Psoas muscle (tissue), 7 donors: ENCODE measurements at regions not wholly inside any gene's neighbourhood (a gene's known extent, or its start where the extent isn't known, plus 50 kb on each side); places are given as distances from the start of the nearest gene placed in this dataset.

Experiments
- ATAC-seq, 4 donors: fragments of 200-7000 bp; cut with Tn5 transposase; one replicate each; pipeline ENCODE4 v1.9.1; 2020; ENCODE audit warnings: moderate library complexity in 3 of 4, mild to moderate bottlenecking in 2 of 4
- DNase-seq, 2 donors: peaks; one replicate each; pipeline ENCODE4 v3.0.0-alpha.2; 2020
- H3K27ac ChIP-seq: fragments of 200-600 bp; one replicate; pipeline ENCODE4 v1.8.0; 2022
- H3K27me3 ChIP-seq, 3 donors: fragments of 200-600 bp in 1 of 3; one replicate each; pipeline versions ENCODE4 v1.6.1 to v1.8.0; 2013 to 2022; ENCODE audit warnings: low read length in 2 of 3, mild to moderate bottlenecking in 2 of 3, moderate library complexity in 1 of 3; ENCODE audit not compliant: insufficient read depth in 3 of 3
- H3K36me3 ChIP-seq, 2 donors: fragments of 200-600 bp in 1 of 2; one replicate each; pipeline versions ENCODE4 v1.6.1 to v1.8.0; 2013 to 2022; ENCODE audit warnings: low read depth in 1 of 2, mild to moderate bottlenecking in 1 of 2, moderate library complexity in 1 of 2; ENCODE audit not compliant: insufficient read depth in 1 of 2
- H3K4me1 ChIP-seq: fragments of 200-600 bp; one replicate; pipeline ENCODE4 v1.8.0; 2022
- H3K4me3 ChIP-seq: fragments of 200-600 bp; one replicate; pipeline ENCODE4 v1.8.0; 2022; ENCODE audit warnings: mild to moderate bottlenecking
- H3K9me3 ChIP-seq: fragments of 200-600 bp; one replicate; pipeline ENCODE4 v1.8.0; 2022
- WGBS, 3 donors: extraction: QIAGEN DNeasy Blood & Tissue Kit; methylation state at CpG; one replicate each; pipeline versions ENCODE4 v1.1.6 to v1.1.7; 2013; 5-methylcytosine and 5-hydroxymethylcytosine counted together
- intact Hi-C, 2 donors: fragments of 100-400 bp; cut with DNase I; formaldehyde crosslinking; loops; one replicate each; pipeline versions ENCODE4 v1.11.0 to v1.14.2; 2022
- TF ChIP-seq, protein P1 (sequence below): fragments of 200-600 bp; IDR thresholded peaks from one replicate; pipeline ENCODE4 v1.8.0; 2022; ENCODE audit warnings: antibody characterized with exemption
- donor health status: healthy with polysubstance abuse.
- donor health status: DM: no; HTN: no; CAD: no; lungs with moderate emphysema.
- donor health status: Bipolar disorder and iron deficiency.
- donor health status: healthy.
- donor health status: DM: yes; HTN: yes; CAD: no.
- donor health status: DM: no; HTN: no; CAD: no.
- donor health status: DM: yes; HTN: yes; CAD: no.

DNA sequence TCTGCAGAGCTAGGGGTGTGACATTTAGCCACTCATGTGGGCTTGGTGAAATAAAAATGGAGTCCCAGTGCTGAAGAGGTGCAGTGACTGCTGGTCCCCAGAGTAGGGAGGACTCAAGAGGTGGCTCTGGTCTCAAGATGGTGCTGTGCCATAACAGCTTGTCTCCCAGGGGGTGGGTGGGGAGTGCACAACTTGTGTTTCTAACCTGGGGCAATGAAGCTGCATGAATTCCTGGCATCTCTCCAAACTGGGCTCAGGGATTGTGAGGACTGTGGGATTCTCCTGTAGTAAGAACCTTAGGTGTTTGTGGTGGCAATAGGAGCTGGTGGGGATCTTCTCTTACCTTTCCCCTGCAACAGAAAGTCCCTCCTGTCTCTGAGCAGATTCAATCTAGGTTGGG is 278.9 kb upstream of the SFRP2 start:
- no peak for ATAC-seq
- no peaks in the 10 kb centered on the region for H3K27me3 ChIP-seq
- no peaks in the 10 kb centered on the region for H3K36me3 ChIP-seq

DNA sequence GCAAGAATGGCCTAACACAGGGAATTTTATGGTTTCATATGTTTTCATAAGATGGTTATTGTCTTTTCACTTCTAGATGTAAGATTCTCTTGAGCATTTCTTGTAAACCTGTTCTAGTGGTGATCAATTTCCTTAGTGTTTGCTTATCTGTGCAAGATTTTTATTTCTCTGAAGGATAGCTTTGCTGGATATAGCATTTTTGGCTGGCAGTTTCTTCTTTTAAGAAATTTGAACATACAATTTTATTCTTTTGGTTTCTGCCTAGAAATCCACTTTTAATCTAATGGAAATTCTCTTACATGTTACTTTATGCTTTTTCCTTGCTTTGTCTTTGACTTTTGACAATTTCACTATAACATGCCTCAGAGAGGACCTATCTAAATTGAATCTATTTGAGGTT is 276.5 kb upstream of the SFRP2 start:
- no peak for DNase-seq
- no peaks in the 10 kb centered on the region for H3K27me3 ChIP-seq
- H3K36me3 ChIP-seq: no peaks in the 10 kb centered on the region
- no peak overlapping the region for H3K27ac ChIP-seq
- intact Hi-C loops: no loop called here
- no peaks in the 10 kb centered on the region for H3K9me3 ChIP-seq
- TF ChIP-seq, protein P1, sequence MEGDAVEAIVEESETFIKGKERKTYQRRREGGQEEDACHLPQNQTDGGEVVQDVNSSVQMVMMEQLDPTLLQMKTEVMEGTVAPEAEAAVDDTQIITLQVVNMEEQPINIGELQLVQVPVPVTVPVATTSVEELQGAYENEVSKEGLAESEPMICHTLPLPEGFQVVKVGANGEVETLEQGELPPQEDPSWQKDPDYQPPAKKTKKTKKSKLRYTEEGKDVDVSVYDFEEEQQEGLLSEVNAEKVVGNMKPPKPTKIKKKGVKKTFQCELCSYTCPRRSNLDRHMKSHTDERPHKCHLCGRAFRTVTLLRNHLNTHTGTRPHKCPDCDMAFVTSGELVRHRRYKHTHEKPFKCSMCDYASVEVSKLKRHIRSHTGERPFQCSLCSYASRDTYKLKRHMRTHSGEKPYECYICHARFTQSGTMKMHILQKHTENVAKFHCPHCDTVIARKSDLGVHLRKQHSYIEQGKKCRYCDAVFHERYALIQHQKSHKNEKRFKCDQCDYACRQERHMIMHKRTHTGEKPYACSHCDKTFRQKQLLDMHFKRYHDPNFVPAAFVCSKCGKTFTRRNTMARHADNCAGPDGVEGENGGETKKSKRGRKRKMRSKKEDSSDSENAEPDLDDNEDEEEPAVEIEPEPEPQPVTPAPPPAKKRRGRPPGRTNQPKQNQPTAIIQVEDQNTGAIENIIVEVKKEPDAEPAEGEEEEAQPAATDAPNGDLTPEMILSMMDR: no peak
- no peaks in the 10 kb centered on the region for H3K4me1 ChIP-seq
- ATAC-seq: no peak
- no peak overlapping the region for H3K4me3 ChIP-seq

More for the DNA sequence above, 278.9 kb upstream of the SFRP2 start:
- Histone ChIP-seq H3K4me1 (no peaks in the 10 kb centered on the region), H3K9me3 (no peaks in the 10 kb centered on the region), H3K27ac (no peak overlapping the region), H3K4me3 (no peak overlapping the region)
- no peak for DNase-seq
- intact Hi-C loops: no loop called here
- TF ChIP-seq, protein P1: no peak

GRCh38 chr4:154064244-154064643 is 275.4 kb upstream of the SFRP2 start:
- no peak for ATAC-seq
- no peaks in the 10 kb centered on the region for H3K9me3 ChIP-seq
- H3K36me3 ChIP-seq: no peaks in the 10 kb centered on the region
- no peak for DNase-seq
- H3K4me1 ChIP-seq: no peaks in the 10 kb centered on the region
- WGBS, 3 donors: 49 to 71% (median 53%) methylated on average over 1 of the region's 1 CpG
- no peaks in the 10 kb centered on the region for H3K27me3 ChIP-seq
- intact Hi-C loops: no loop called here
- H3K4me3 ChIP-seq: no peak overlapping the region
- TF ChIP-seq, protein P1: no peak
- no peak overlapping the region for H3K27ac ChIP-seq

GRCh38 chr4:154049457-154050181 is 260.7 kb upstream of the SFRP2 start:
- TF ChIP-seq, protein P1: no peak
- no peaks in the 10 kb centered on the region for H3K27me3 ChIP-seq
- no peaks in the 10 kb centered on the region for H3K36me3 ChIP-seq
- ATAC-seq: peak in 1 of 4 donors; percentile 53
- peaks cover 6% of the 10 kb centered on the region for H3K9me3 ChIP-seq
- no peak overlapping the region for H3K27ac ChIP-seq
- 55% methylated on average over 6 of the region's 6 CpGs for WGBS, 3 donors
- intact Hi-C loops: no loop called here
- DNase-seq: no peak
- H3K4me1 ChIP-seq: no peaks in the 10 kb centered on the region
- no peak overlapping the region for H3K4me3 ChIP-seq

DNA sequence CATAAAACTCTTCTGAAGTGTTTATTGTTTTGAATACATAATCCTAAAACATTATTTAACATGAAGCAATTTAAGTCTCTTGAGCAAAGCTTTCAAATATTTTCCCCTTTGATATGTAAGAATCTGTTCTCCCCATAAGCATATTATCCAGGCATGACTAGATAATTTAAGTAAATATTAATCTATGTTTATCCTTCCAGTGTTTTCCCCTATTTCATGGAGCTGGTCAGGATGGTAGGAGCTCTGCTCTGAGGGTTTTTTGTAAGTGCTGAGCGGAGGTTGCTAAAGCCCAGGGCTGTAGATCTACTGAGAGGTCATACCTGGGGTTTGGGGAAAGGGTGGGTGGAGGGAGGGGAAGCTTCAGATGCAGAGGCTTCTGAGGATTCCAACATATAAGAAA is 258.9 kb upstream of the SFRP2 start:
- ATAC-seq: no peak
- TF ChIP-seq, protein P1: no peak
- 81 to 93% (median 90%) methylated on average over 1 of the region's 1 CpG for WGBS, 3 donors
- intact Hi-C loops: no loop called here
- Histone ChIP-seq H3K4me3 (no peak overlapping the region), H3K4me1 (no peaks in the 10 kb centered on the region), H3K27me3 (no peaks in the 10 kb centered on the region), H3K36me3 (no peaks in the 10 kb centered on the region), H3K9me3 (no peaks in the 10 kb centered on the region), H3K27ac (no peak overlapping the region)
- no peak for DNase-seq
